Small intestine (tissue), 7 donors: ENCODE measurements at regions not wholly inside any gene's neighbourhood (a gene's known extent, or its start where the extent isn't known, plus 50 kb on each side); places are given as distances from the start of the nearest gene placed in this dataset.
A peak's percentile ranks its signal among the peaks of the same experiment; 100 is the strongest.
"Not testable (repeated sequence)": the region's sequence is repeated elsewhere in the genome, so short reads cannot be mapped to it uniquely, and the experiment has no call there.

Source experiments
- DNase-seq, 2 donors: peaks; one replicate each; pipeline versions ENCODE4 v3.0.0 to v3.0.0-alpha.2; 2013
- FAIRE-seq: peaks from 2 replicates; lab custom pipeline; 2012; peaks lifted over from hg19 to GRCh38; lab: Jason Lieb, UNC
- H3K27ac ChIP-seq, 3 donors: one replicate each; pipeline ENCODE4 v1.5.1; 2013; ENCODE audit warnings: low read length in 2 of 3, mild to moderate bottlenecking in 2 of 3, control low read depth in 1 of 3, inconsistent platforms in 1 of 3, low read depth in 1 of 3, moderate library complexity in 1 of 3
- H3K27me3 ChIP-seq, 3 donors: one replicate each; pipeline ENCODE4 v1.6.1; 2013; ENCODE audit warnings: low read length in 3 of 3, inconsistent platforms in 1 of 3; ENCODE audit not compliant: control insufficient read depth in 3 of 3, insufficient read depth in 3 of 3
- H3K36me3 ChIP-seq, 3 donors: one replicate each; pipeline ENCODE4 v1.6.1; 2013; ENCODE audit warnings: low read length in 3 of 3, inconsistent platforms in 1 of 3, low read depth in 1 of 3, mild to moderate bottlenecking in 1 of 3, moderate library complexity in 1 of 3; ENCODE audit not compliant: control insufficient read depth in 3 of 3, insufficient read depth in 2 of 3
- H3K4me1 ChIP-seq, 3 donors: one replicate each; pipeline ENCODE4 v1.6.1; 2013; ENCODE audit warnings: low read length in 2 of 3, inconsistent platforms in 1 of 3, low read depth in 1 of 3, mild to moderate bottlenecking in 1 of 3, moderate library complexity in 1 of 3; ENCODE audit not compliant: control insufficient read depth in 3 of 3, insufficient read depth in 2 of 3
- H3K4me3 ChIP-seq, 3 donors: one replicate each; pipeline ENCODE4 v1.5.1; 2013; ENCODE audit warnings: low read length in 3 of 3, control low read depth in 1 of 3, inconsistent platforms in 1 of 3, low read depth in 1 of 3, mild to moderate bottlenecking in 1 of 3, moderate library complexity in 1 of 3
- H3K9me3 ChIP-seq, 2 donors: one replicate each; pipeline ENCODE4 v1.6.1; 2013; ENCODE audit warnings: low read depth in 1 of 2, low read length in 1 of 2; ENCODE audit not compliant: control insufficient read depth in 2 of 2, insufficient read depth in 1 of 2
- WGBS, 3 donors: extraction: QIAGEN DNeasy Blood & Tissue Kit; methylation state at CpG; one replicate each; pipeline ENCODE4 v1.1.7; 2013; 5-methylcytosine and 5-hydroxymethylcytosine counted together
- donor health status: healthy with polysubstance abuse.
- donor health status: control.
- donor health status: control.
- donor health status: Bipolar disorder and iron deficiency.
- donor health status: healthy.

DNA sequence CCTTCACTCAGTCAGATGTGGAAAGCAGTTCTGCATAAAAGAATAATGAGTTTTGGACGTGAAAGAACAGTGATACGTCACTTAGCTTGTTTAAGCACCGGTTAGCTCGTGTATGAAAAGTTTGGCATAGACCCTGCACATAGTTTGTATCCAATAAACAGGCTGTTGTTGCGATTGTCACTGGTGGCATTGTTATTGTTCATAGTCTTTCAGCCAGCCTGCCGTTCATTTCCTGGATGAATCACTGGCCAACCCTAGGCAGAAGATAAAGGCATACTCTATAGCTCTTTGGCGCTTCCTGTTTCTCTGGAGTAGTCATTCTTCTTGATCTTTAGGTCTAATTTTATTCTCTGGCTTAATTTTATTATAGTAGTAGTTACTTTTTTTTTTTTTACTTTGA, 57.8 kb upstream of the ANKRD30A start:
- WGBS, 3 donors, result 77 to 89% (median 87%) methylated on average over 7 of the region's 7 CpGs
- FAIRE-seq, result no peak
- H3K4me1 ChIP-seq, result no peaks in the 10 kb centered on the region
- H3K27me3 ChIP-seq, result no peaks in the 10 kb centered on the region
- DNase-seq, result peak in 1 of 2 donors; percentile 11
- no peaks in the 10 kb centered on the region for H3K36me3 ChIP-seq
- no peak overlapping the region for H3K4me3 ChIP-seq
- peaks cover 0 to 4% of the 10 kb centered on the region in 2 donors for H3K9me3 ChIP-seq
- no peak overlapping the region for H3K27ac ChIP-seq

DNA sequence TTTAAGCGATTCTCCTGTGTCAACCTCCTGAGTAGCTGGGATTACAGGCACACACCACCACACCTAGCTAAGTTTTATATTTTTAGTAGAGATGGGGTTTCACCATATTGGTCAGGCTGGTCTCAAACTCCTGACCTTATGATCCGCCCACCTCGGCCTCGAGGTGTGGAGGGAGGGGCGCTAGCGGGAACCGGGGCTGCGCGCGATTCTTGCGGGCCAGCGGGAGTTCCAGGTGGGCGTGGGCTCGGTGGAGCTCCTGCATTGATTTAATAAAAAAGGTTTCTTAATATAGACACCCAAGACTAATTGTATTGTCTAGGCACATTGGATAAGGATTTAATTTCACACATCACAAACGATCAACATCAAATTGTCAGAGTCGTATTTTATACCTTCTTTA, 63.1 kb upstream of the ANKRD30A start:
- H3K36me3 ChIP-seq, H3K27me3 ChIP-seq, H3K9me3 ChIP-seq, DNase-seq, H3K27ac ChIP-seq, FAIRE-seq, H3K4me1 ChIP-seq, H3K4me3 ChIP-seq: not testable (repeated sequence)
- WGBS, 3 donors, result 90 to 93% (median 91%) methylated on average over 16 of the region's 16 CpGs

DNA sequence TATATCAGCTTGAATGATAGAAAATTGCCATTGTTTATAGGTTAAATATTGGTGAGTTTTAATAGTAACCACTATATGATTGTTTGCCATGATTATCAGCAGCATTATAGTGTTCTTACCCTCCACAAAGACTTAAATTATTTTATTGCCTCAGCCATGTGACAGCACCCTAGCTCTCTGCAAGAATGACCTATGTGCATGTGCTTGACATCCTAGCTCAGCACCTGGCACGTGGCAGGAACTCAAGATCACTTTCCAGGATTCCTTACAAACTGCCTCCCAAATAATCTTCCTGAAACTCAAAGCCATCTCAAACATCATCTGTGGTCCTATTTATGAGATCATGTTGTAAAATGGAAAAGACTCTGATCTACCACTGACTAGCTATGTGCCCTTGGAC, 68.1 kb upstream of the ANKRD30A start:
- H3K27me3 ChIP-seq, result no peaks in the 10 kb centered on the region
- H3K4me3 ChIP-seq, result no peak overlapping the region
- DNase-seq (peak; percentile 27 to 30), FAIRE-seq (no peak)
- peaks cover 0 to 4% of the 10 kb centered on the region in 2 donors for H3K9me3 ChIP-seq
- no peak overlapping the region for H3K27ac ChIP-seq
- 5 to 11% (median 10%) methylated on average over 1 of the region's 1 CpG for WGBS, 3 donors
- H3K4me1 ChIP-seq, result no peaks in the 10 kb centered on the region
- no peaks in the 10 kb centered on the region for H3K36me3 ChIP-seq

DNA sequence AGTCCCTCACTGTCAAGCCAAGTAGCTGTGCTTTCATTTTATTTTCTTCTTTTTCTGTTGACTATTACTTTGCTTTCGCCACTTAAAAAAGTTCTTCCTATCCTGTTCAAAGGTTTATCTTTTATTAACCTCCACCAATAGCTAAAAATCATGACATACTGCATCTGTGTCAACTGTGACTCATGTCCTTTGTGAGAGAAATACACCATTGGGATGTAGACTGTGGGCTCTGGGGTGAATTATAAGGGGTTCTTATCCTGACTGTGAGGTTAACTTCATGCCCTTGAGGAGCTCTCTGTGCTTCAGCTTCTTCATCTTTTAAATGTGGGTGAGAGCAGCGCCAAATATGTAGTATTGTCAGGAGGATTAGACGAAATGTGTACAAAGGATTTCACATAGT, 71.9 kb upstream of the ANKRD30A start:
- no peaks in the 10 kb centered on the region for H3K36me3 ChIP-seq
- H3K27me3 ChIP-seq, result no peaks in the 10 kb centered on the region
- no peak overlapping the region for H3K4me3 ChIP-seq
- FAIRE-seq (no peak), DNase-seq (no peak)
- 70 to 77% (median 76%) methylated on average over 3 of the region's 3 CpGs for WGBS, 3 donors
- no peak overlapping the region for H3K27ac ChIP-seq
- peaks cover 2 to 16% of the 10 kb centered on the region in 2 donors for H3K9me3 ChIP-seq
- H3K4me1 ChIP-seq, result no peaks in the 10 kb centered on the region

DNA sequence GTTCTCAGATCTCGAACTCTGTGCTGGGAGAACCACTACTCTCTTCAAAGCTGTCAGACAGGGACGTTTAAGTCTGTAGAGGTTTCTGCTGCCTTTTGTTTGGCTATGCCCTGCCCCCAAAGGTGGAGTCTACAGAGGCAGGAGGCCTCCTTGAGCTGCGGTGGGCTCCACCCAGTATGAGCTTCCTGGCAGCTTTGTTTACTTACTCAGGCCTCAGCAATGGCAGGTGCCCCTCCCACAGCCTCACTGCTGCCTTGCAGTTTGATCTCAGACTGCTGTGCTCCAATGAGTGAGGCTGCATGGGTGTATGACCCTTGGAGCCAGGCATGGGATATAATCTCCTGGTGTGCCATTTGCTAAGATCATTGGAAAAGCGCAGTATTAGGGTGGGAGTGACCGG, 75.4 kb upstream of the ANKRD30A start:
- DNase-seq, H3K4me3 ChIP-seq, H3K27ac ChIP-seq, H3K36me3 ChIP-seq, FAIRE-seq, H3K27me3 ChIP-seq, H3K4me1 ChIP-seq: not testable (repeated sequence)
- WGBS, 3 donors, result 77 to 83% (median 83%) methylated on average over 5 of the region's 5 CpGs
- H3K9me3 ChIP-seq, result peaks cover 2 to 12% of the 10 kb centered on the region in 2 donors

DNA sequence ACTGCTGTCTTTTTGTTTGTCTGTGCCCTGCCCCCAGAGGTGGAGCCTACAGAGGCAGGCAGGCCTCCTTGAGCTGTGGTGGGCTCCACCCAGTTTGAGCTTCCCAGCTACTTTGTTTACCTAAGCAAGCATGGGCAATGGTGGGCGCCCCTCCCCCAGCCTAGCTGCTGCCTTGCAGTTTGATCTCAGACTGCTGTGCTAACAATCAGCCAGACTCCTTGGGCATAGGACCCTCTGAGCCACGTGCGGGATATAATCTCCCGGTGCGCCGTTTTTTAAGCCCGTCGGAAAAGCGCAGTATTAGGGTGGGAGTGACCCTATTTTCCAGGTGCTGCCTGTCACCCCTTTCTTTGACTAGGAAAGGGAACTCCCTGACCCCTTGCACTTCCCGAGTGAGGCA, 81.1 kb upstream of the ANKRD30A start:
- 88 to 92% (median 91%) methylated on average over 10 of the region's 10 CpGs for WGBS, 3 donors
- DNase-seq, H3K4me1 ChIP-seq, H3K4me3 ChIP-seq, FAIRE-seq, H3K9me3 ChIP-seq, H3K27ac ChIP-seq, H3K27me3 ChIP-seq, H3K36me3 ChIP-seq: not testable (repeated sequence)

DNA sequence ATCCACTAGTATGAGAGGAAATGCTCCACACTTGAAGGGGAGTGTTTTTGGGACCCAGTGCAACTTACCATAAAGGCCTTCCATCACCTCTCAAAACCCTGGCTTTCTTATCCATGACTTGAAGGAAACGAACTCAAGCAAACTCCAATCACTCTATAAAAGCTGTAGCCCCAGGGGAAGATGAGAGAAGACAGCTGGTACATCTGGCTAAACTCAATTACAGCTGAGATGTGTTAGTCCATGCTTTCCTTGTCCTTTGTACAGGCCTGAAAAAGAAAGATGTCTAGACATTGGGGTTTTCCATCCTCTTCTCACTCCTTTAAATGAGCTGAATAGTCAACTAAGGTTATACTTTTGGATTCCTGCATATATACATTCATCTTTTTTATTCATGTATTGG, 89.5 kb upstream of the ANKRD30A start:
- H3K36me3 ChIP-seq, result no peaks in the 10 kb centered on the region
- H3K27me3 ChIP-seq, result no peaks in the 10 kb centered on the region
- 22 to 27% (median 23%) methylated on average over 1 of the region's 1 CpG for WGBS, 3 donors
- H3K27ac ChIP-seq, result no peak overlapping the region
- DNase-seq (no peak), FAIRE-seq (no peak)
- peaks cover 0 to 3% of the 10 kb centered on the region in 2 donors for H3K9me3 ChIP-seq
- H3K4me1 ChIP-seq, result no peaks in the 10 kb centered on the region
- H3K4me3 ChIP-seq, result no peak overlapping the region

DNA sequence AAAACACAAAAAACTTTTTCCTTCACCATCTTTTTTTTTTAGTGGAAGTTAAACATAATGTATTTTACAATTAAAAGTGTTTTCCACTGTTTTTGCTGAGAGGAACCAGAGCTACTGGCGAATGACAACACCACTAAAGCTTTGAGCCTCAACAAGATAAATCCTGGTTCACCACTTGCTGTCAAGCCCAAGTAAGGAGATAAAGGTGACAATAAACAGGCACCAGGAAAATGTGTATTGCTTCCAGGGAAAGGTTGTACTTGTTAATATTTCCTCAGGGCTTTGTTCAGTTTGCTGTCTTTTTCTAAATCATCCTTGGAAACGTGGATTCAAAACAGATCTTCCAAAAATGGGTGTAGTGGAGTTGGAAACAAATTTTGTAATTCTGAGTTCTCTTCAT, 109.9 kb upstream of the ANKRD30A start:
- H3K4me3 ChIP-seq, result no peak overlapping the region
- H3K9me3 ChIP-seq, result peaks cover 0 to 8% of the 10 kb centered on the region in 2 donors
- no peaks in the 10 kb centered on the region for H3K36me3 ChIP-seq
- no peak overlapping the region for H3K27ac ChIP-seq
- FAIRE-seq, result no peak
- no peaks in the 10 kb centered on the region for H3K27me3 ChIP-seq
- DNase-seq, result no peak
- no peaks in the 10 kb centered on the region for H3K4me1 ChIP-seq
- 39 to 51% (median 42%) methylated on average over 2 of the region's 2 CpGs for WGBS, 3 donors

DNA sequence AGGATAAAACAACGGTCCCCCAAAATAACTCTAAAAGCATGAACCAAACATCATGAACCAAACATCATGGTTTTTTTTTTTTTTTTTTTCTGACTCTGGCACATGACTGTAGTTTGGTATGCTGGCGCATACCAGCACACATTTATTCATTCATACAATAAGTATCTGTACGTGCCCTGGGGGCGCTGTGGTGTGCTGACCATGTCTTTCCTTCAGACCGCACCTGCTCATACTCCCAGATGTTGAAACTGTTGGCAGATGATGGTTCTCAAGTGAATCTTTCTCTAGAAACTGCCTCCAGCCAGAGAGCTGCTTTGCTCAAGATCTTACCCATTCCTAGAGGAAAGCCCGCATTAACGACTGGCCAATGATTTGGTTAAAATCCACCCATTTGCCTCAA, 114.7 kb upstream of the ANKRD30A start:
- no peak for DNase-seq
- H3K27ac ChIP-seq, result no peak overlapping the region
- FAIRE-seq, result no peak
- no peak overlapping the region for H3K4me3 ChIP-seq
- no peaks in the 10 kb centered on the region for H3K4me1 ChIP-seq
- peaks cover 0 to 7% of the 10 kb centered on the region in 2 donors for H3K9me3 ChIP-seq
- WGBS, 3 donors, result 72 to 78% (median 73%) methylated on average over 7 of the region's 7 CpGs
- no peaks in the 10 kb centered on the region for H3K36me3 ChIP-seq
- H3K27me3 ChIP-seq, result no peaks in the 10 kb centered on the region
